ENCODE measurements at regions not wholly inside any gene's neighbourhood (a gene's known extent, or its start where the extent isn't known, plus 50 kb on each side); places are given as distances from the start of the nearest gene placed in this dataset.

DNA sequence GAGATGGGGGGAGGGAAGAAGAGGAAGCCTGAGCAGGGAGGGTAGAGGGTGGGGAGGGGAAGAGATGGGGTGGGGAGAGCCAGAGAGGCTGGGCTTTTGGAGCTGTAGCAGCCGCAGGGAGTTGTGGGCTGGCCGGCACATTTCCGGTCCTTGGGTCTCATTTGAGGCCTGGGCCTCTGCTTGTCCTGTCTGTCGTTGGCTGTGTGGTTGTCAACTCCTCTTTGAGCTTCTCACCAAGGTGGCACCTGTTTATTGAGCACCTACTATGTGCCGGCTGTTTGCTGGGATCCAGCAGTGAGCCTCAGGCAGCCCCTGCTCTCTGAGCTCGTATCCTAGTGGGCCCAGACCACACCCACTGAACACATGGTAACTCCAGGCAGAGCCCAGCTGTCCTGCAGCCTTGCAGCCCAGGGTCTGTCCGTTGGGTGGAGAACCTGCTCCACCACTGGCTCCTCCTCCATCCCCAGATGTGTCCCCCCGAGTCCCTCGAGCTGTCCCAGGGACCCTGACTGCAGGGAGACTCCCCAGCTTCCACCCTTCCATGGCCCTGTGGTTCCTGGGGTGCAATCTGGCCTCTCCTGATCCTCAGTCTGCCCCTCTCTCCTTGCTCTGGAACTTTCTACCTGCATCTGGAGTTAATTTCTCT is 164.9 kb downstream of the IRF8 start:
- no peak for TF ChIP-seq CTCF (conservative IDR thresholded peaks at IDR 0.05; ENCODE audit: low read depth, low read length)
- no peak for TF ChIP-seq EZH2 (IDR thresholded peaks at IDR 0.05; ENCODE audit: low read length, unreplicated experiment)
- no peak for TF ChIP-seq EZH2phosphoT487 (IDR thresholded peaks at IDR 0.05; ENCODE audit: borderline replicate concordance, low read length)

Data from PC-3 (cell line).